PC-9 (cell line): ENCODE measurements at regions not wholly inside any gene's neighbourhood (a gene's known extent, or its start where the extent isn't known, plus 50 kb on each side); places are given as distances from the start of the nearest gene placed in this dataset.

ENCODE experiments used
- EZH2 ChIP-seq: fragments of 200-600 bp; sonication (generic); IDR thresholded peaks from 2 replicates; pipeline ENCODE4 v1.8.0; 2017; ENCODE audit warnings: antibody characterized with exemption, low read depth
- TF ChIP-seq, protein P1 (sequence below): fragments of 200-600 bp; sonication (generic); conservative IDR thresholded peaks from 2 replicates; pipeline ENCODE4 v1.6.1; 2017; ENCODE audit warnings: mixed run types, antibody characterized with exemption, mild to moderate bottlenecking, moderate library complexity

DNA sequence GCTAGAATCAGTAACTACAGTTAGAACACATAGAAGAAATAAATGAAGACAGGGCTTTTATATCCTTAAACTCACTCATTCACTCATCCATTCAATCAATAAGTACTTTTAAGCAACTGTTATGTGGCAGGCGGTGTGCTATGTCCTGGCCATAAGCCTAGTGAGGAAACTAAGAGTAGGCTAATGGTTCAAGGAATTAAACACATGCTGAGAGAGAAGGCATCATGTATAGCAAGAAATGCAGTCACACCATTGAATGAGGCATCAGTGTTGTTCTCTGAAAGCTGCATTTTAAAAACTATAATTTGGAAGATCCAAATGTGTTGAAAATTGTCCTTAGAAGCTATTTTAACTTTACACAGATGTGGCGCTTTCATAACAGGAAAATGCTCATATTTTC lies 86.5 kb upstream of the DTNA start:
- TF ChIP-seq, protein P1, sequence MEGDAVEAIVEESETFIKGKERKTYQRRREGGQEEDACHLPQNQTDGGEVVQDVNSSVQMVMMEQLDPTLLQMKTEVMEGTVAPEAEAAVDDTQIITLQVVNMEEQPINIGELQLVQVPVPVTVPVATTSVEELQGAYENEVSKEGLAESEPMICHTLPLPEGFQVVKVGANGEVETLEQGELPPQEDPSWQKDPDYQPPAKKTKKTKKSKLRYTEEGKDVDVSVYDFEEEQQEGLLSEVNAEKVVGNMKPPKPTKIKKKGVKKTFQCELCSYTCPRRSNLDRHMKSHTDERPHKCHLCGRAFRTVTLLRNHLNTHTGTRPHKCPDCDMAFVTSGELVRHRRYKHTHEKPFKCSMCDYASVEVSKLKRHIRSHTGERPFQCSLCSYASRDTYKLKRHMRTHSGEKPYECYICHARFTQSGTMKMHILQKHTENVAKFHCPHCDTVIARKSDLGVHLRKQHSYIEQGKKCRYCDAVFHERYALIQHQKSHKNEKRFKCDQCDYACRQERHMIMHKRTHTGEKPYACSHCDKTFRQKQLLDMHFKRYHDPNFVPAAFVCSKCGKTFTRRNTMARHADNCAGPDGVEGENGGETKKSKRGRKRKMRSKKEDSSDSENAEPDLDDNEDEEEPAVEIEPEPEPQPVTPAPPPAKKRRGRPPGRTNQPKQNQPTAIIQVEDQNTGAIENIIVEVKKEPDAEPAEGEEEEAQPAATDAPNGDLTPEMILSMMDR = no peak
- no peak for TF ChIP-seq EZH2
